GM12878 (cell line): ENCODE measurements at regions not wholly inside any gene's neighbourhood (a gene's known extent, or its start where the extent isn't known, plus 50 kb on each side); places are given as distances from the start of the nearest gene placed in this dataset.

Source experiments
- ATAC-seq: fragments of 200-7000 bp; cut with Tn5 transposase; 3 replicates; pipeline ENCODE4 v1.9.1; 2020; ENCODE audit warnings: mild to moderate bottlenecking, moderate library complexity
- BruUV-seq: library from RNA; stranded (reverse); fragments of 400-500 nt; replicated peaks from 2 replicates; lab custom pipeline; 2021; lab: Mats Ljungman, UMichigan
- CTCF ChIA-PET: fragments of 300-600 bp; sonication (Branson Sonifier 250); formaldehyde crosslinking; extraction: SDS; loops from one replicate; lab custom pipeline; 2021; ENCODE audit warnings: inconsistent platforms; lab: Yijun Ruan, JAX
- POLR2A ChIA-PET: fragments of 350-600 bp; formaldehyde crosslinking; extraction: SDS; loops from one replicate; lab custom pipeline; 2021; ENCODE audit warnings: inconsistent platforms; lab: Charles Lee
- RAD21 ChIA-PET: fragments of 300-600 bp; sonication (Branson Sonifier 250); formaldehyde crosslinking; loops from one replicate; lab custom pipeline; 2023; ENCODE audit warnings: antibody characterized with exemption; ENCODE audit not compliant: unreplicated experiment; lab: Charles Lee
- SMC1A ChIA-PET: fragments of 300-600 bp; sonication (Branson Sonifier 250); formaldehyde crosslinking; loops from one replicate; lab custom pipeline; 2023; ENCODE audit not compliant: unreplicated experiment, uncharacterized antibody; lab: Charles Lee
- DNase-seq: peaks from one replicate; pipeline ENCODE4 v3.0.0-alpha.2; 2011; ENCODE audit warnings: low read depth, low spot score
- FAIRE-seq: peaks from 3 replicates; lab custom pipeline; 2011; peaks lifted over from hg19 to GRCh38; lab: Jason Lieb, UNC
- H2AFZ ChIP-seq: 2 replicates; pipeline ENCODE4 v1.6.0; 2011; ENCODE audit warnings: low read depth, low read length, control low read depth; ENCODE audit not compliant: control insufficient read depth
- H3K27ac ChIP-seq: 2 replicates; pipeline ENCODE4 v1.5.1; 2011; ENCODE audit warnings: control low read depth; ENCODE audit not compliant: control insufficient read depth, insufficient read depth
- H3K27me3 ChIP-seq, 2 experiments: replicated peaks in 1 of 2; 2 replicates each; pipeline versions ENCODE4 v1.6.0 to v1.6.1; 2011; ENCODE audit warnings: low read length in 1 of 2; ENCODE audit not compliant: control insufficient read depth in 2 of 2, insufficient read depth in 2 of 2
- H3K36me3 ChIP-seq, 2 experiments: 2 replicates each; pipeline ENCODE4 v1.5.1; 2011; ENCODE audit warnings: low read length in 1 of 2; ENCODE audit not compliant: control insufficient read depth in 2 of 2, insufficient read depth in 2 of 2
- H3K4me1 ChIP-seq: 2 replicates; pipeline ENCODE4 v1.6.1; 2011; ENCODE audit warnings: mild to moderate bottlenecking, low read length, moderate library complexity, mixed read lengths; ENCODE audit not compliant: control insufficient read depth, insufficient read depth
- H3K4me2 ChIP-seq: 2 replicates; pipeline ENCODE4 v1.6.0; 2011; ENCODE audit warnings: control low read depth; ENCODE audit not compliant: control insufficient read depth, insufficient read depth
- H3K4me3 ChIP-seq: fragments of 200-600 bp; sonication (generic); 2 replicates; pipeline ENCODE4 v1.5.1; 2016
- H3K79me2 ChIP-seq: 2 replicates; pipeline ENCODE4 v1.6.0; 2011; ENCODE audit warnings: low read length; ENCODE audit not compliant: control insufficient read depth, insufficient read depth
- H3K9ac ChIP-seq: 2 replicates; pipeline ENCODE4 v1.8.0; 2011; ENCODE audit warnings: low read length, control low read depth, mixed read lengths; ENCODE audit not compliant: control insufficient read depth, insufficient read depth
- H3K9me3 ChIP-seq: replicated peaks from 3 replicates; pipeline ENCODE4 v1.5.1; 2011; ENCODE audit warnings: mild to moderate bottlenecking, low read length; ENCODE audit not compliant: control insufficient read depth, insufficient read depth
- H4K20me1 ChIP-seq: 2 replicates; pipeline ENCODE4 v1.6.0; 2011; ENCODE audit not compliant: control insufficient read depth, insufficient read depth
- BMI1 ChIP-seq: fragments of 450-650 bp; IDR thresholded peaks from 2 replicates; pipeline ENCODE4 v1.6.1; 2016; ENCODE audit warnings: mild to moderate bottlenecking, moderate library complexity, borderline replicate concordance
- EGR1 ChIP-seq, 2 experiments: IDR thresholded peaks; 1 replicate in 1 of 2; 2 replicates in 1 of 2; pipeline ENCODE4 v1.6.1; 2011 to 2012; ENCODE audit warnings: low read depth in 2 of 2, low read length in 2 of 2, borderline replicate concordance in 1 of 2, mild to moderate bottlenecking in 1 of 2, moderate library complexity in 1 of 2
- FOXK2 ChIP-seq: fragments of 450-650 bp; IDR thresholded peaks from 2 replicates; pipeline ENCODE4 v1.6.1; 2017; ENCODE audit warnings: mild to moderate bottlenecking, moderate library complexity
- IRF4 ChIP-seq: IDR thresholded peaks from 2 replicates; pipeline ENCODE4 v1.6.1; 2011; ENCODE audit warnings: low read depth, low read length
- JUNB ChIP-seq: IDR thresholded peaks from 2 replicates; pipeline ENCODE4 v1.6.1; 2016; ENCODE audit warnings: antibody characterized with exemption, mild to moderate bottlenecking
- MEF2B ChIP-seq: fragments of 450-650 bp; IDR thresholded peaks from 2 replicates; pipeline ENCODE4 v1.6.1; 2018; ENCODE audit warnings: mild to moderate bottlenecking, moderate library complexity; ENCODE audit not compliant: partially characterized antibody, poor library complexity, severe bottlenecking
- TARDBP ChIP-seq: IDR thresholded peaks from 2 replicates; pipeline ENCODE4 v1.6.1; 2016; ENCODE audit warnings: borderline replicate concordance
- YY1 ChIP-seq: IDR thresholded peaks from 2 replicates; pipeline ENCODE4 v1.6.1; 2011; ENCODE audit warnings: low read depth, mild to moderate bottlenecking, low read length
- ZSCAN29 ChIP-seq: fragments of 450-650 bp; IDR thresholded peaks from 2 replicates; pipeline ENCODE4 v1.6.1; 2017; ENCODE audit warnings: mild to moderate bottlenecking, moderate library complexity
- WGBS: methylation state at CpG from one replicate; pipeline ENCODE4 v1.1.6; 2016; ENCODE audit warnings: low lambda C conversion rate; ENCODE audit not compliant: insufficient replicate concordance, insufficient coverage; ENCODE audit errors: missing lambda C conversion rate; 5-methylcytosine and 5-hydroxymethylcytosine counted together
- in situ Hi-C: fragments of 300-500 bp; cut with MboI; formaldehyde crosslinking; loops from 9 replicates; pipeline ENCODE4 v1.14.3; 2018; ENCODE audit warnings: mixed read lengths
- intact Hi-C: fragments of 100-400 bp; cut with micrococcal nuclease; formaldehyde crosslinking; loops from one replicate; pipeline ENCODE4 v1.14.2; 2022; ENCODE audit not compliant: unreplicated experiment
- TF ChIP-seq, protein P1 (sequence below): fragments of 450-650 bp; IDR thresholded peaks from 2 replicates; pipeline ENCODE4 v1.6.1; 2018; ENCODE audit warnings: borderline replicate concordance, mild to moderate bottlenecking; ENCODE audit not compliant: partially characterized antibody
- TF ChIP-seq, protein P2 (sequence below): fragments of 450-650 bp; IDR thresholded peaks from 2 replicates; pipeline ENCODE4 v1.6.1; 2017; ENCODE audit warnings: mild to moderate bottlenecking, low read depth, inconsistent platforms; ENCODE audit not compliant: poor library complexity, severe bottlenecking
- TF ChIP-seq, protein P3 (sequence below): IDR thresholded peaks from 2 replicates; pipeline ENCODE4 v1.6.1; 2012; ENCODE audit warnings: low read depth, low read length, improper control_type of control experiment
- TF ChIP-seq, protein P4 (sequence below): fragments of 450-650 bp; IDR thresholded peaks from 2 replicates; pipeline ENCODE4 v1.6.1; 2017; ENCODE audit warnings: antibody characterized with exemption, mild to moderate bottlenecking, moderate library complexity
- TF ChIP-seq, protein P5 (sequence below): IDR thresholded peaks from 2 replicates; pipeline ENCODE4 v1.6.1; 2011; ENCODE audit warnings: borderline replicate concordance, low read depth, mild to moderate bottlenecking, moderate library complexity, low read length; ENCODE audit not compliant: insufficient read depth, poor library complexity, severe bottlenecking

DNA sequence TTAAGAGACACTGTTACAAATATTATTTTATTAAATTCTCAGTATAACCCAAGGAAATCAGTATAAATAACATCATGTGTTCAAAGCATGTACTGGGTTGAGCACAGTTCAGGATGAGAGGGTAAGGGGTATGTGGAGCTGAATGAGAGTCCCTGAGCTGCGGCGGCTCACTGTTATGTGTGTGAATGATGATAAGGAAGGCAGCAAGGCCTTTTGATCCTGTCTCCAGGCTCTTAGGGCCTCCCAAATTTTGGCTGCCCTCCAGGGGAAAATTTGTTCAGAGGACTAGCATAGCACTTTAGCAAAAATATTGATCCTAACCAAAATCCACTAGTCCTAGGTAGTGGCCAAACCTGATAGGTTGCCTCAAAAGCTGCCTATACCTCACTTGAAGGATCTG, 86.1 kb upstream of the SPON1 start:
- Histone ChIP-seq H3K4me1 (no peaks in the 10 kb centered on the region), H2AFZ (no peak overlapping the region), H4K20me1 (no peaks in the 10 kb centered on the region), H3K4me3 (no peak overlapping the region), H3K4me2 (no peak overlapping the region), H3K79me2 (no peaks in the 10 kb centered on the region), H3K9ac (no peak overlapping the region), H3K36me3 (no peaks in the 10 kb centered on the region), H3K27ac (no peak overlapping the region), H3K9me3 (no peaks in the 10 kb centered on the region), H3K27me3 (no peaks in the 10 kb centered on the region; a peak in 1 of 4 replicates)
- DNase-seq (no peak), ATAC-seq (no peak), FAIRE-seq (no peak)
- WGBS = 87% methylated on average over 2 of the region's 2 CpGs
- POLR2A ChIA-PET = no interaction called here
- SMC1A ChIA-PET = no interaction called here
- RAD21 ChIA-PET = no interaction called here
- CTCF ChIA-PET = no interaction called here
- intact Hi-C loops (no loop called here), in situ Hi-C loops (no loop called here)
- BruUV-seq = no TSS peak
- TF ChIP-seq IRF4 = no peak
- TF ChIP-seq, protein P1, sequence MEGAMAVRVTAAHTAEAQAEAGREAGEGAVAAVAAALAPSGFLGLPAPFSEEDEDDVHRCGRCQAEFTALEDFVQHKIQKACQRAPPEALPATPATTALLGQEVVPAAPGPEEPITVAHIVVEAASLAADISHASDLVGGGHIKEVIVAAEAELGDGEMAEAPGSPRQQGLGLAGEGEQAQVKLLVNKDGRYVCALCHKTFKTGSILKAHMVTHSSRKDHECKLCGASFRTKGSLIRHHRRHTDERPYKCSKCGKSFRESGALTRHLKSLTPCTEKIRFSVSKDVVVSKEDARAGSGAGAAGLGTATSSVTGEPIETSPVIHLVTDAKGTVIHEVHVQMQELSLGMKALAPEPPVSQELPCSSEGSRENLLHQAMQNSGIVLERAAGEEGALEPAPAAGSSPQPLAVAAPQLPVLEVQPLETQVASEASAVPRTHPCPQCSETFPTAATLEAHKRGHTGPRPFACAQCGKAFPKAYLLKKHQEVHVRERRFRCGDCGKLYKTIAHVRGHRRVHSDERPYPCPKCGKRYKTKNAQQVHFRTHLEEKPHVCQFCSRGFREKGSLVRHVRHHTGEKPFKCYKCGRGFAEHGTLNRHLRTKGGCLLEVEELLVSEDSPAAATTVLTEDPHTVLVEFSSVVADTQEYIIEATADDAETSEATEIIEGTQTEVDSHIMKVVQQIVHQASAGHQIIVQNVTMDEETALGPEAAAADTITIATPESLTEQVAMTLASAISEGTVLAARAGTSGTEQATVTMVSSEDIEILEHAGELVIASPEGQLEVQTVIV = no peak
- TF ChIP-seq EGR1 (IDR thresholded peaks at IDR 0.05; ENCODE audit: borderline replicate concordance in 1 of 2, low read depth in 2 of 2, low read length in 2 of 2) = no peak
- TF ChIP-seq JUNB = no peak
- TF ChIP-seq, protein P2, sequence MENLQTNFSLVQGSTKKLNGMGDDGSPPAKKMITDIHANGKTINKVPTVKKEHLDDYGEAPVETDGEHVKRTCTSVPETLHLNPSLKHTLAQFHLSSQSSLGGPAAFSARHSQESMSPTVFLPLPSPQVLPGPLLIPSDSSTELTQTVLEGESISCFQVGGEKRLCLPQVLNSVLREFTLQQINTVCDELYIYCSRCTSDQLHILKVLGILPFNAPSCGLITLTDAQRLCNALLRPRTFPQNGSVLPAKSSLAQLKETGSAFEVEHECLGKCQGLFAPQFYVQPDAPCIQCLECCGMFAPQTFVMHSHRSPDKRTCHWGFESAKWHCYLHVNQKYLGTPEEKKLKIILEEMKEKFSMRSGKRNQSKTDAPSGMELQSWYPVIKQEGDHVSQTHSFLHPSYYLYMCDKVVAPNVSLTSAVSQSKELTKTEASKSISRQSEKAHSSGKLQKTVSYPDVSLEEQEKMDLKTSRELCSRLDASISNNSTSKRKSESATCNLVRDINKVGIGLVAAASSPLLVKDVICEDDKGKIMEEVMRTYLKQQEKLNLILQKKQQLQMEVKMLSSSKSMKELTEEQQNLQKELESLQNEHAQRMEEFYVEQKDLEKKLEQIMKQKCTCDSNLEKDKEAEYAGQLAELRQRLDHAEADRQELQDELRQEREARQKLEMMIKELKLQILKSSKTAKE = no peak
- TF ChIP-seq, protein P3, sequence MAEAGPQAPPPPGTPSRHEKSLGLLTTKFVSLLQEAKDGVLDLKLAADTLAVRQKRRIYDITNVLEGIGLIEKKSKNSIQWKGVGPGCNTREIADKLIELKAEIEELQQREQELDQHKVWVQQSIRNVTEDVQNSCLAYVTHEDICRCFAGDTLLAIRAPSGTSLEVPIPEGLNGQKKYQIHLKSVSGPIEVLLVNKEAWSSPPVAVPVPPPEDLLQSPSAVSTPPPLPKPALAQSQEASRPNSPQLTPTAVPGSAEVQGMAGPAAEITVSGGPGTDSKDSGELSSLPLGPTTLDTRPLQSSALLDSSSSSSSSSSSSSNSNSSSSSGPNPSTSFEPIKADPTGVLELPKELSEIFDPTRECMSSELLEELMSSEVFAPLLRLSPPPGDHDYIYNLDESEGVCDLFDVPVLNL = no peak
- no peak for TF ChIP-seq ZSCAN29
- TF ChIP-seq FOXK2 = no peak
- no peak for TF ChIP-seq BMI1
- TF ChIP-seq, protein P4, sequence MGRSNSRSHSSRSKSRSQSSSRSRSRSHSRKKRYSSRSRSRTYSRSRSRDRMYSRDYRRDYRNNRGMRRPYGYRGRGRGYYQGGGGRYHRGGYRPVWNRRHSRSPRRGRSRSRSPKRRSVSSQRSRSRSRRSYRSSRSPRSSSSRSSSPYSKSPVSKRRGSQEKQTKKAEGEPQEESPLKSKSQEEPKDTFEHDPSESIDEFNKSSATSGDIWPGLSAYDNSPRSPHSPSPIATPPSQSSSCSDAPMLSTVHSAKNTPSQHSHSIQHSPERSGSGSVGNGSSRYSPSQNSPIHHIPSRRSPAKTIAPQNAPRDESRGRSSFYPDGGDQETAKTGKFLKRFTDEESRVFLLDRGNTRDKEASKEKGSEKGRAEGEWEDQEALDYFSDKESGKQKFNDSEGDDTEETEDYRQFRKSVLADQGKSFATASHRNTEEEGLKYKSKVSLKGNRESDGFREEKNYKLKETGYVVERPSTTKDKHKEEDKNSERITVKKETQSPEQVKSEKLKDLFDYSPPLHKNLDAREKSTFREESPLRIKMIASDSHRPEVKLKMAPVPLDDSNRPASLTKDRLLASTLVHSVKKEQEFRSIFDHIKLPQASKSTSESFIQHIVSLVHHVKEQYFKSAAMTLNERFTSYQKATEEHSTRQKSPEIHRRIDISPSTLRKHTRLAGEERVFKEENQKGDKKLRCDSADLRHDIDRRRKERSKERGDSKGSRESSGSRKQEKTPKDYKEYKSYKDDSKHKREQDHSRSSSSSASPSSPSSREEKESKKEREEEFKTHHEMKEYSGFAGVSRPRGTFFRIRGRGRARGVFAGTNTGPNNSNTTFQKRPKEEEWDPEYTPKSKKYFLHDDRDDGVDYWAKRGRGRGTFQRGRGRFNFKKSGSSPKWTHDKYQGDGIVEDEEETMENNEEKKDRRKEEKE = no peak
- TF ChIP-seq, protein P5, sequence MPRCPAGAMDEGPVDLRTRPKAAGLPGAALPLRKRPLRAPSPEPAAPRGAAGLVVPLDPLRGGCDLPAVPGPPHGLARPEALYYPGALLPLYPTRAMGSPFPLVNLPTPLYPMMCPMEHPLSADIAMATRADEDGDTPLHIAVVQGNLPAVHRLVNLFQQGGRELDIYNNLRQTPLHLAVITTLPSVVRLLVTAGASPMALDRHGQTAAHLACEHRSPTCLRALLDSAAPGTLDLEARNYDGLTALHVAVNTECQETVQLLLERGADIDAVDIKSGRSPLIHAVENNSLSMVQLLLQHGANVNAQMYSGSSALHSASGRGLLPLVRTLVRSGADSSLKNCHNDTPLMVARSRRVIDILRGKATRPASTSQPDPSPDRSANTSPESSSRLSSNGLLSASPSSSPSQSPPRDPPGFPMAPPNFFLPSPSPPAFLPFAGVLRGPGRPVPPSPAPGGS = no peak
- TF ChIP-seq TARDBP = no peak
- no peak for TF ChIP-seq YY1
- no peak for TF ChIP-seq MEF2B
